ENCODE measurements at regions not wholly inside any gene's neighbourhood (a gene's known extent, or its start where the extent isn't known, plus 50 kb on each side); places are given as distances from the start of the nearest gene placed in this dataset.

DNA sequence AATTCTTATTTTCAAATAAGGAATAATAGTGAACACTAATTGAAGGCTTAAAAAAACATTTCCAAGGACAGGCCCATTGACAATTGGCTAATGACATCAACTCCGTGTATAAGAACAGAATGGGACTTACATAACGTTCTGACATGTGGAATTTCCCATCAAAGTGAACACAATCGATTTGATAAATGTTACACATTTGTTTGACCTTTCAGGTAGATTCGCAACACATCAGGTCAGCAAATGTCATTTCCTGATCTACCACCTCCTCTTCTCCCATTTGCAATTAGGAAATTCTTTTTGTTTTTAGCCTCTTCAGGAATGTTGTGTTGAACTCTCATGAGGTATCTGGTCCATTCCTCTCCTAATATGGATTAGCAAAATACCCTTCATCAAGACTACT, 292.9 kb upstream of the SLC14A2 start:
- no peak for TF ChIP-seq MYC (IDR thresholded peaks at IDR 0.05; ENCODE audit: low read depth, low read length)
- TF ChIP-seq, protein P1, sequence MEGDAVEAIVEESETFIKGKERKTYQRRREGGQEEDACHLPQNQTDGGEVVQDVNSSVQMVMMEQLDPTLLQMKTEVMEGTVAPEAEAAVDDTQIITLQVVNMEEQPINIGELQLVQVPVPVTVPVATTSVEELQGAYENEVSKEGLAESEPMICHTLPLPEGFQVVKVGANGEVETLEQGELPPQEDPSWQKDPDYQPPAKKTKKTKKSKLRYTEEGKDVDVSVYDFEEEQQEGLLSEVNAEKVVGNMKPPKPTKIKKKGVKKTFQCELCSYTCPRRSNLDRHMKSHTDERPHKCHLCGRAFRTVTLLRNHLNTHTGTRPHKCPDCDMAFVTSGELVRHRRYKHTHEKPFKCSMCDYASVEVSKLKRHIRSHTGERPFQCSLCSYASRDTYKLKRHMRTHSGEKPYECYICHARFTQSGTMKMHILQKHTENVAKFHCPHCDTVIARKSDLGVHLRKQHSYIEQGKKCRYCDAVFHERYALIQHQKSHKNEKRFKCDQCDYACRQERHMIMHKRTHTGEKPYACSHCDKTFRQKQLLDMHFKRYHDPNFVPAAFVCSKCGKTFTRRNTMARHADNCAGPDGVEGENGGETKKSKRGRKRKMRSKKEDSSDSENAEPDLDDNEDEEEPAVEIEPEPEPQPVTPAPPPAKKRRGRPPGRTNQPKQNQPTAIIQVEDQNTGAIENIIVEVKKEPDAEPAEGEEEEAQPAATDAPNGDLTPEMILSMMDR (IDR thresholded peaks at IDR 0.05; ENCODE audit: low read depth, low read length), result no peak
